ENCODE measurements at regions not wholly inside any gene's neighbourhood (a gene's known extent, or its start where the extent isn't known, plus 50 kb on each side); places are given as distances from the start of the nearest gene placed in this dataset.

DNA sequence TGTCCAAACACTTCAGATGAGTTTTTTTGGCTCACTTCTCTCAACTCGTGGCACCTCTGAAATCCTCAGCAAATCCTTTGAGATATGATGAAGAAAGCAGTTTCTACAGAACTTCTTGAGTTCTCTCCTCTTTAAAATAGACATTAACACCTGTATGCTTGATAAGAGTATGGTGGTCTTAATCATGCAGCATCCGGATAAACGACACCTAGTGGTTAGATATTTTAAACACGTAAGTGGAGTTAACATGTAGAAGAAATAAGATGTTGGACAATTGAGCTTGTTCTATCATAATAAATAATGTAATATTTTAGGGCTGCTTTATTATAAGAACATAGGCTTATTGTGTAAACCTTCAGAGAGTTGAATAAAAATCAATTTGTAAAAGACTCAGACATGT, 324.8 kb downstream of the CYLC2 start:
- no peak for TF ChIP-seq SCRT2 (tag by site-specific recombination; IDR thresholded peaks at IDR 0.05)
- no peak for TF ChIP-seq ZNF248 (tag by site-specific recombination; IDR thresholded peaks at IDR 0.05)
- Histone ChIP-seq H3K4me1 (ENCODE audit: control insufficient read depth, insufficient read depth, low read length) (no peaks in the 10 kb centered on the region), H3K36me3 (ENCODE audit: control insufficient read depth in 2 of 2, insufficient read depth in 1 of 2, low read length in 2 of 2) (no peaks in the 10 kb centered on the region), H3K4me3 (ENCODE audit: low read depth, low read length) (no peak overlapping the region), H3K9me3 (ENCODE audit: control insufficient read depth, insufficient read depth, low read depth, low read length) (no peaks in the 10 kb centered on the region), H3K27ac (ENCODE audit: extremely low read depth, low read depth, low read length) (no peak overlapping the region)
- POLR2A ChIA-PET = no interaction called here
- CTCF ChIA-PET = interaction anchor here (0.6 to 1.2 kb wide), 4 partner anchors 38 to 1534 kb away, joined by 3 to 7 read pairs (median 4); no protein-coding TSS in a partner anchor

DNA sequence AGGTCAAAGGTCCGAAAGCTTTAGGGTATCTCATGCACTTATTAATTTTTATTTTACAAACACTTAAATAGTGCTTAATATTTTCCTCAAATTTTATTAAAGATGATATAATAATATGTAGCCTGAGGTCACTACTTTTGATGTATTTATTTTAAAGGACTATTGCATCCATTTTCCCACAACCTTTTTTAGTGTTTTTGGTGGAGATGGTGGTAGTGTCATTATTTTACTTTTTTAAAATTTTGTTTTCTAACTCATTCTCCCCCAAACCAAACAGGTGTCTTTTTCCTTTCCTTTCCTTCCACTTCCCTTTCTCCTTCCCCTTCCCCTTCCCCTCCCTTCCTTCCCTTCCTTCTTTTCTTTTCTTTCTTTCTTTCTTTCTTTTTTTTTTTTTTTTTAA, 328.6 kb downstream of the CYLC2 start:
- TF ChIP-seq ZNF274 (IDR thresholded peaks at IDR 0.05; ENCODE audit: low read length) (no peak), ZNF274 (tag by site-specific recombination; IDR thresholded peaks at IDR 0.05; ENCODE audit: borderline replicate concordance) (no peak), ZNF707 (tag by site-specific recombination; IDR thresholded peaks at IDR 0.05) (no peak), ZNF155 (tag by site-specific recombination; IDR thresholded peaks at IDR 0.05) (no peak), ZNF549 (tag by site-specific recombination; IDR thresholded peaks at IDR 0.05) (no peak), ZNF324 (tag by site-specific recombination; IDR thresholded peaks at IDR 0.05) (no peak), SETDB1 (IDR thresholded peaks at IDR 0.05; ENCODE audit: insufficient read length, low read length) (no peak), IKZF3 (tag by site-specific recombination; IDR thresholded peaks at IDR 0.05) (no peak), OVOL3 (tag by site-specific recombination; IDR thresholded peaks at IDR 0.05) (no peak), ZNF548 (tag by site-specific recombination; IDR thresholded peaks at IDR 0.05) (no peak), ZNF600 (tag by site-specific recombination; IDR thresholded peaks at IDR 0.05) (no peak)
- TF ChIP-seq, protein P1, sequence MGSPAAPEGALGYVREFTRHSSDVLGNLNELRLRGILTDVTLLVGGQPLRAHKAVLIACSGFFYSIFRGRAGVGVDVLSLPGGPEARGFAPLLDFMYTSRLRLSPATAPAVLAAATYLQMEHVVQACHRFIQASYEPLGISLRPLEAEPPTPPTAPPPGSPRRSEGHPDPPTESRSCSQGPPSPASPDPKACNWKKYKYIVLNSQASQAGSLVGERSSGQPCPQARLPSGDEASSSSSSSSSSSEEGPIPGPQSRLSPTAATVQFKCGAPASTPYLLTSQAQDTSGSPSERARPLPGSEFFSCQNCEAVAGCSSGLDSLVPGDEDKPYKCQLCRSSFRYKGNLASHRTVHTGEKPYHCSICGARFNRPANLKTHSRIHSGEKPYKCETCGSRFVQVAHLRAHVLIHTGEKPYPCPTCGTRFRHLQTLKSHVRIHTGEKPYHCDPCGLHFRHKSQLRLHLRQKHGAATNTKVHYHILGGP (tag by site-specific recombination; IDR thresholded peaks at IDR 0.05) = no peak
- TF ChIP-seq, protein P2, sequence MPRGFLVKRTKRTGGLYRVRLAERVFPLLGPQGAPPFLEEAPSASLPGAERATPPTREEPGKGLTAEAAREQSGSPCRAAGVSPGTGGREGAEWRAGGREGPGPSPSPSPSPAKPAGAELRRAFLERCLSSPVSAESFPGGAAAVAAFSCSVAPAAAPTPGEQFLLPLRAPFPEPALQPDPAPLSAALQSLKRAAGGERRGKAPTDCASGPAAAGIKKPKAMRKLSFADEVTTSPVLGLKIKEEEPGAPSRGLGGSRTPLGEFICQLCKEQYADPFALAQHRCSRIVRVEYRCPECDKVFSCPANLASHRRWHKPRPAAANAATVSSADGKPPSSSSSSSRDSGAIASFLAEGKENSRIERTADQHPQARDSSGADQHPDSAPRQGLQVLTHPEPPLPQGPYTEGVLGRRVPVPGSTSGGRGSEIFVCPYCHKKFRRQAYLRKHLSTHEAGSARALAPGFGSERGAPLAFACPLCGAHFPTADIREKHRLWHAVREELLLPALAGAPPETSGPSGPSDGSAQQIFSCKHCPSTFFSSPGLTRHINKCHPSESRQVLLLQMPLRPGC (tag by site-specific recombination; IDR thresholded peaks at IDR 0.05) = no peak
- Histone ChIP-seq H3K4me3 (ENCODE audit: low read depth, low read length) (no peak overlapping the region), H3K27ac (ENCODE audit: extremely low read depth, low read depth, low read length) (no peak overlapping the region), H3K4me1 (ENCODE audit: control insufficient read depth, insufficient read depth, low read length) (no peaks in the 10 kb centered on the region), H3K36me3 (ENCODE audit: control insufficient read depth in 2 of 2, insufficient read depth in 1 of 2, low read length in 2 of 2) (no peaks in the 10 kb centered on the region), H3K9me3 (ENCODE audit: control insufficient read depth, insufficient read depth, low read depth, low read length) (no peaks in the 10 kb centered on the region)
- ChIA-PET POLR2A (no interaction called here), CTCF (no interaction called here)

DNA sequence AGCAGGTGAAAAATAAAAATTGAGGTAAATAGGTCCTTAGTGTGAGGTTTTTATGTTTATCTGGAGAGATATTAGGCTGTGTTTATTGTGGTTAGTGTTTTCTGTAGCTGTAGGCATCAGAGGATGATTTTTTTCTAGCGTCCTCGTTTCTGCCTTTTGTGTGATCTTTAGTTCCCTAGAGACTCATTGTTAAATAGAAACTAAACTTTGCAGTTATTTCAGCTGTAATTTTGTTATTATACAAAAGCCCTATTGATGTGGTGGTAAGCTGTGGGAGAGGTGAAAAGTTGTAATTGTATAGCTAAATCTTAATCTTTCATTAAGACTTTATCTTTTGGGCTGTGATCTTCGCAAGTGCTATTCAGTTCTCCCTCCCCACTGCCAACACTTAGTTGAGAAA, 340.3 kb downstream of the CYLC2 start:
- Histone ChIP-seq H3K27ac (ENCODE audit: extremely low read depth, low read depth, low read length) (no peak overlapping the region), H3K9me3 (ENCODE audit: control insufficient read depth, insufficient read depth, low read depth, low read length) (no peaks in the 10 kb centered on the region), H3K4me3 (ENCODE audit: low read depth, low read length) (no peak overlapping the region), H3K36me3 (ENCODE audit: control insufficient read depth in 2 of 2, insufficient read depth in 1 of 2, low read length in 2 of 2) (no peaks in the 10 kb centered on the region), H3K4me1 (ENCODE audit: control insufficient read depth, insufficient read depth, low read length) (no peaks in the 10 kb centered on the region)
- ChIA-PET CTCF (interaction anchor here (0.7 kb wide), 1 partner anchor 1527 kb away, joined by 4 read pairs; no protein-coding TSS in a partner anchor), POLR2A (no interaction called here)
- TF ChIP-seq, protein P3, sequence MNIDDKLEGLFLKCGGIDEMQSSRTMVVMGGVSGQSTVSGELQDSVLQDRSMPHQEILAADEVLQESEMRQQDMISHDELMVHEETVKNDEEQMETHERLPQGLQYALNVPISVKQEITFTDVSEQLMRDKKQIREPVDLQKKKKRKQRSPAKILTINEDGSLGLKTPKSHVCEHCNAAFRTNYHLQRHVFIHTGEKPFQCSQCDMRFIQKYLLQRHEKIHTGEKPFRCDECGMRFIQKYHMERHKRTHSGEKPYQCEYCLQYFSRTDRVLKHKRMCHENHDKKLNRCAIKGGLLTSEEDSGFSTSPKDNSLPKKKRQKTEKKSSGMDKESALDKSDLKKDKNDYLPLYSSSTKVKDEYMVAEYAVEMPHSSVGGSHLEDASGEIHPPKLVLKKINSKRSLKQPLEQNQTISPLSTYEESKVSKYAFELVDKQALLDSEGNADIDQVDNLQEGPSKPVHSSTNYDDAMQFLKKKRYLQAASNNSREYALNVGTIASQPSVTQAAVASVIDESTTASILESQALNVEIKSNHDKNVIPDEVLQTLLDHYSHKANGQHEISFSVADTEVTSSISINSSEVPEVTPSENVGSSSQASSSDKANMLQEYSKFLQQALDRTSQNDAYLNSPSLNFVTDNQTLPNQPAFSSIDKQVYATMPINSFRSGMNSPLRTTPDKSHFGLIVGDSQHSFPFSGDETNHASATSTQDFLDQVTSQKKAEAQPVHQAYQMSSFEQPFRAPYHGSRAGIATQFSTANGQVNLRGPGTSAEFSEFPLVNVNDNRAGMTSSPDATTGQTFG (tag by site-specific recombination; IDR thresholded peaks at IDR 0.05; ENCODE audit: borderline replicate concordance) = no peak
- TF ChIP-seq KLF16 (tag by site-specific recombination; IDR thresholded peaks at IDR 0.05) (no peak), ZNF837 (tag by site-specific recombination; IDR thresholded peaks at IDR 0.05) (no peak), ZNF561 (tag by site-specific recombination; IDR thresholded peaks at IDR 0.05; ENCODE audit: borderline replicate concordance) (no peak), KLF1 (tag by site-specific recombination; IDR thresholded peaks at IDR 0.05) (no peak), ZNF214 (tag by site-specific recombination; IDR thresholded peaks at IDR 0.05; ENCODE audit: borderline replicate concordance) (no peak), ZNF600 (tag by site-specific recombination; IDR thresholded peaks at IDR 0.05) (no peak), ZNF792 (tag by site-specific recombination; IDR thresholded peaks at IDR 0.05) (no peak)
- TF ChIP-seq, protein P4, sequence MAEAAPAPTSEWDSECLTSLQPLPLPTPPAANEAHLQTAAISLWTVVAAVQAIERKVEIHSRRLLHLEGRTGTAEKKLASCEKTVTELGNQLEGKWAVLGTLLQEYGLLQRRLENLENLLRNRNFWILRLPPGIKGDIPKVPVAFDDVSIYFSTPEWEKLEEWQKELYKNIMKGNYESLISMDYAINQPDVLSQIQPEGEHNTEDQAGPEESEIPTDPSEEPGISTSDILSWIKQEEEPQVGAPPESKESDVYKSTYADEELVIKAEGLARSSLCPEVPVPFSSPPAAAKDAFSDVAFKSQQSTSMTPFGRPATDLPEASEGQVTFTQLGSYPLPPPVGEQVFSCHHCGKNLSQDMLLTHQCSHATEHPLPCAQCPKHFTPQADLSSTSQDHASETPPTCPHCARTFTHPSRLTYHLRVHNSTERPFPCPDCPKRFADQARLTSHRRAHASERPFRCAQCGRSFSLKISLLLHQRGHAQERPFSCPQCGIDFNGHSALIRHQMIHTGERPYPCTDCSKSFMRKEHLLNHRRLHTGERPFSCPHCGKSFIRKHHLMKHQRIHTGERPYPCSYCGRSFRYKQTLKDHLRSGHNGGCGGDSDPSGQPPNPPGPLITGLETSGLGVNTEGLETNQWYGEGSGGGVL (tag by site-specific recombination; IDR thresholded peaks at IDR 0.05) = no peak
